ENCODE measurements at regions not wholly inside any gene's neighbourhood (a gene's known extent, or its start where the extent isn't known, plus 50 kb on each side); places are given as distances from the start of the nearest gene placed in this dataset.

DNA sequence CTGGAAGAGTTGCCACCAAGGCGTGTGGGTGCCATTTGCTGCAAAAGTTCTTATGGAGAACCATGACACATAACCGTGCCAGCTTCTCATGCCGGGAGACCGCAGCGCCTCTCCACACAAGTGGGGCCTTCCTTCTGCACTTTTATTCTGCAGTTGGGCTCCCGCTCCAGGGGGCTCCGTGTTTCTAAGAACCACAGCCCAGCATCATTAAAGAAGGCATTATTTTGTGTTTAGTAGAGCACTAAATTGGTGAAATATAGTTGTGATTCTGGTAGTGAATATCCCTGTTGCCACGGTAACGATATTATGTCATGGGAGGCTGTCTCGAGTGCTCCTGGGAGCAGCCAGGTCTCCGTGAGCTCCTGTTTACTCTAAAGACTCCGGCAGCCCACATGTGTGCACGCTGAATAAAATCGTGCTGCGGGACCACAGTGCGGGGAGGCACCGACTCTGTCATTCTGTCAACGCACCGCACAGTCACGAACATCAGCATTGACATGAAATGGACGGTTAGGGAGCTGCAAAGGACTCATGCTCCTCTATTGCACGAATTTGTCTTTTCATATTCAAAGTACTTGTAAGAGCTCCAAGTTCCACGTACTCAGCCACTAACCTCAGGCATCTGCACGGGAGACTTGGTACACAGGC lies 68.8 kb upstream of the PITRM1 start:
- Histone ChIP-seq H3K23ac (ENCODE audit: low read depth, low read length) (no peak overlapping the region), H3K4ac (ENCODE audit: low read depth, low read length) (peak overlapping the region; percentile 33; the same call in 1 of the 2 replicates), H3K4me1 (ENCODE audit: control insufficient read depth, insufficient read depth, low read length) (peaks cover 9% of the 10 kb centered on the region; the same call in 1 of the 2 replicates), H3K36me3 (ENCODE audit: control insufficient read depth, insufficient read depth, low read length) (no peaks in the 10 kb centered on the region), H3K9ac (ENCODE audit: low read depth, low read length) (no peak overlapping the region), H2AK5ac (ENCODE audit: low read depth, low read length) (0 out of 2 replicates have a peak overlapping the region, but pooled peaks have one; percentile 50), H2AK9ac (replicated peaks; ENCODE audit: low read depth, low read length, poor library complexity) (no peak overlapping the region), H2BK120ac (ENCODE audit: low read depth, low read length) (0 out of 2 replicates have a peak overlapping the region, but pooled peaks have one; percentile 2), H2BK15ac (ENCODE audit: low read depth, low read length) (no peak overlapping the region), H3K27ac (ENCODE audit: insufficient read depth, low read length) (no peak overlapping the region), H3K14ac (replicated peaks; ENCODE audit: low read depth, low read length) (no peak overlapping the region), H3K56ac (ENCODE audit: extremely low read depth, insufficient read depth, low read length) (no peak overlapping the region), H3K27me3 (ENCODE audit: control insufficient read depth, insufficient read depth, low read length) (no peaks in the 10 kb centered on the region), H3K4me3 (ENCODE audit: insufficient read depth, low read depth, low read length) (no peak overlapping the region), H3K9me3 (ENCODE audit: control insufficient read depth, insufficient read depth, low read length) (no peaks in the 10 kb centered on the region), H4K8ac (ENCODE audit: low read depth in 2 of 2, low read length in 2 of 2) (no peak overlapping the region), H3K9me1 (ENCODE audit: insufficient read depth, low read length) (peaks cover 6% of the 10 kb centered on the region), H2AFZ (replicated peaks; ENCODE audit: low read length, poor library complexity) (no peak overlapping the region), H4K20me1 (ENCODE audit: insufficient read depth, low read length) (no peaks in the 10 kb centered on the region), H3K18ac (ENCODE audit: low read depth, low read length) (no peak overlapping the region; the same call in 1 of the 2 replicates), H3K79me1 (ENCODE audit: low read depth in 1 of 2, low read length in 2 of 2) (peaks cover 0 to 11% of the 10 kb centered on the region in 2 experiments; a peak in 1 of 4 replicates), H2BK20ac (ENCODE audit: low read depth, low read length) (no peak overlapping the region; the same call in 1 of the 2 replicates), H4K91ac (ENCODE audit: insufficient read depth, low read depth, low read length) (peak overlapping the region; percentile 46), H3K4me2 (ENCODE audit: low read depth, low read length) (no peak overlapping the region), H4K5ac (ENCODE audit: low read depth, low read length) (no peak overlapping the region), H2BK5ac (ENCODE audit: low read depth, low read length, poor library complexity, severe bottlenecking) (no peak overlapping the region)
- POLR2A ChIA-PET (ENCODE audit: unreplicated experiment): no interaction called here
- dilution Hi-C loops (cut with HindIII; ENCODE audit: low sequenced_read_pairs, unreplicated experiment) (no loop called here), intact Hi-C loops (cut with micrococcal nuclease) (no loop called here), in situ Hi-C loops (cut with MboI; ENCODE audit: low sequenced_read_pairs) (loop anchor here (10.0 kb wide), 1 partner anchor 1523 kb away; no protein-coding TSS in a partner anchor)
- CTCF ChIA-PET: no interaction called here
- 86% methylated on average over 15 of the region's 24 CpGs; no CpG with 5 or more reads in 1 of the 2 experiments for WGBS, 2 experiments (ENCODE audit: extremely low coverage in 2 of 2, insufficient read length in 1 of 2)
- no peak for DNase-seq
- ATAC-seq (ENCODE audit: low read depth): no peak
- no TSS peak for BruUV-seq (replicated peaks)
- no peak for TF ChIP-seq FOS (IDR thresholded peaks at IDR 0.05; ENCODE audit: low read depth, low read length)
